Trophoblast cell (in vitro differentiated cells and primary cell): ENCODE measurements at regions not wholly inside any gene's neighbourhood (a gene's known extent, or its start where the extent isn't known, plus 50 kb on each side); places are given as distances from the start of the nearest gene placed in this dataset.

Source experiments
- DNase-seq, 2 donors: peaks; one replicate each; pipeline ENCODE4 v3.0.0-alpha.2; 2016
- H2AFZ ChIP-seq: 2 replicates; pipeline ENCODE4 v1.6.1; 2013; ENCODE audit warnings: low read length, moderate library complexity, mild to moderate bottlenecking; ENCODE audit not compliant: insufficient read depth, poor library complexity
- H2AK5ac ChIP-seq: 2 replicates; pipeline ENCODE4 v1.6.1; 2013; ENCODE audit warnings: mild to moderate bottlenecking, low read length
- H2BK120ac ChIP-seq: 2 replicates; pipeline ENCODE4 v1.6.1; 2013; ENCODE audit warnings: low read length, mild to moderate bottlenecking, moderate library complexity; ENCODE audit not compliant: insufficient read depth, poor library complexity
- H2BK12ac ChIP-seq: 2 replicates; pipeline ENCODE4 v1.6.1; 2013; ENCODE audit warnings: mild to moderate bottlenecking, low read length, moderate library complexity
- H2BK5ac ChIP-seq: 2 replicates; pipeline ENCODE4 v1.6.1; 2013; ENCODE audit warnings: low read length, low read depth, moderate library complexity, mild to moderate bottlenecking; ENCODE audit not compliant: poor library complexity
- H3K14ac ChIP-seq: 2 replicates; pipeline ENCODE4 v1.6.1; 2013; ENCODE audit warnings: mild to moderate bottlenecking, low read length
- H3K18ac ChIP-seq: 2 replicates; pipeline ENCODE4 v1.6.1; 2013; ENCODE audit warnings: mild to moderate bottlenecking, low read length
- H3K23ac ChIP-seq: 2 replicates; pipeline ENCODE4 v1.6.1; 2013; ENCODE audit warnings: low read length
- H3K27ac ChIP-seq: 2 replicates; pipeline ENCODE4 v1.5.1; 2013; ENCODE audit warnings: low read depth, mild to moderate bottlenecking, inconsistent platforms, low read length, moderate library complexity
- H3K27me3 ChIP-seq: 2 replicates; pipeline ENCODE4 v1.6.1; 2013; ENCODE audit warnings: inconsistent platforms, mild to moderate bottlenecking, low read length, moderate library complexity; ENCODE audit not compliant: insufficient read depth
- H3K36me3 ChIP-seq, 2 experiments: 1 replicate in 1 of 2; 2 replicates in 1 of 2; pipeline ENCODE4 v1.6.1; 2013; ENCODE audit warnings: low read length in 2 of 2, mild to moderate bottlenecking in 2 of 2, moderate library complexity in 1 of 2; ENCODE audit not compliant: insufficient read depth in 2 of 2, control insufficient read depth in 1 of 2
- H3K4ac ChIP-seq: 2 replicates; pipeline ENCODE4 v1.6.1; 2013; ENCODE audit warnings: low read depth, mild to moderate bottlenecking, low read length, moderate library complexity
- H3K4me1 ChIP-seq, 2 experiments: 1 replicate in 1 of 2; 2 replicates in 1 of 2; pipeline ENCODE4 v1.6.1; 2013; ENCODE audit warnings: low read length in 2 of 2, mild to moderate bottlenecking in 2 of 2, moderate library complexity in 1 of 2; ENCODE audit not compliant: insufficient read depth in 2 of 2, control insufficient read depth in 1 of 2
- H3K4me2 ChIP-seq: 2 replicates; pipeline ENCODE4 v1.6.1; 2013; ENCODE audit warnings: inconsistent platforms, mild to moderate bottlenecking, low read length, moderate library complexity
- H3K4me3 ChIP-seq: 2 replicates; pipeline ENCODE4 v1.5.1; 2013; ENCODE audit warnings: mild to moderate bottlenecking, low read depth, low read length, inconsistent platforms
- H3K79me1 ChIP-seq: one replicate; pipeline ENCODE4 v1.6.1; 2013; ENCODE audit warnings: low read length
- H3K79me2 ChIP-seq: 2 replicates; pipeline ENCODE4 v1.6.1; 2013; ENCODE audit warnings: low read length, mild to moderate bottlenecking; ENCODE audit not compliant: control insufficient read depth, insufficient read depth, poor library complexity
- H3K9ac ChIP-seq: 2 replicates; pipeline ENCODE4 v1.6.1; 2013; ENCODE audit warnings: mild to moderate bottlenecking, low read length
- H3K9me3 ChIP-seq: 2 replicates; pipeline ENCODE4 v1.6.1; 2013; ENCODE audit warnings: low read depth, mild to moderate bottlenecking, control low read depth, inconsistent platforms, low read length; ENCODE audit not compliant: insufficient read depth
- H4K12ac ChIP-seq: 2 replicates; pipeline ENCODE4 v1.6.1; 2013; ENCODE audit warnings: low read depth, mild to moderate bottlenecking, low read length, moderate library complexity
- H4K8ac ChIP-seq: 2 replicates; pipeline ENCODE4 v1.6.1; 2013; ENCODE audit warnings: low read depth, mild to moderate bottlenecking, low read length, moderate library complexity
- H4K91ac ChIP-seq: one replicate; pipeline ENCODE4 v1.6.1; 2013; ENCODE audit warnings: low read depth, mild to moderate bottlenecking, low read length, moderate library complexity
- WGBS: extraction: QIAGEN DNeasy Blood & Tissue Kit; methylation state at CpG from one replicate; pipeline ENCODE4 v1.1.7; 2013; ENCODE audit warnings: missing lambda C conversion rate; ENCODE audit not compliant: insufficient read length, insufficient coverage; ENCODE audit errors: extremely low coverage; 5-methylcytosine and 5-hydroxymethylcytosine counted together

GRCh38 chr12:31801872-31802271, 73.1 kb upstream of the AMN1 start:
- Histone ChIP-seq H2AK5ac (no peak overlapping the region), H4K12ac (no peak overlapping the region), H2AFZ (no peak overlapping the region), H3K18ac (no peak overlapping the region), H3K27ac (no peak overlapping the region), H3K4me3 (no peak overlapping the region), H4K8ac (no peak overlapping the region), H2BK120ac (no peak overlapping the region), H4K91ac (no peak overlapping the region), H3K9ac (no peak overlapping the region), H3K14ac (no peak overlapping the region), H2BK5ac (no peak overlapping the region), H3K9me3 (no peaks in the 10 kb centered on the region), H3K4me1 (no peaks in the 10 kb centered on the region), H3K23ac (no peak overlapping the region), H3K79me2 (no peaks in the 10 kb centered on the region), H3K79me1 (no peaks in the 10 kb centered on the region), H2BK12ac (no peak overlapping the region), H3K27me3 (no peaks in the 10 kb centered on the region), H3K4ac (no peak overlapping the region), H3K4me2 (no peak overlapping the region), H3K36me3 (no peaks in the 10 kb centered on the region)
- WGBS, result no CpG with 5 or more reads among the region's 4 CpGs
- no peak for DNase-seq

- no peak overlapping the region for H3K18ac ChIP-seq
- no peaks in the 10 kb centered on the region for H3K9me3 ChIP-seq
- H4K91ac ChIP-seq, result no peak overlapping the region
- H3K23ac ChIP-seq, result no peak overlapping the region
- H3K79me2 ChIP-seq, result no peaks in the 10 kb centered on the region
- H3K9ac ChIP-seq, result no peak overlapping the region
- no peak overlapping the region for H4K8ac ChIP-seq
- peaks cover 0 to 4% of the 10 kb centered on the region in 2 experiments for H3K4me1 ChIP-seq
- H2BK5ac ChIP-seq, result no peak overlapping the region
- no peaks in the 10 kb centered on the region for H3K27me3 ChIP-seq
- H3K4ac ChIP-seq, result no peak overlapping the region
- no peak overlapping the region for H4K12ac ChIP-seq
- no peaks in the 10 kb centered on the region for H3K79me1 ChIP-seq
- no peak for DNase-seq
- H3K4me3 ChIP-seq, result no peak overlapping the region
- no peak overlapping the region for H3K14ac ChIP-seq
- WGBS, result no CpG with 5 or more reads among the region's 13 CpGs
- no peak overlapping the region for H3K27ac ChIP-seq
- no peak overlapping the region for H2AK5ac ChIP-seq
- no peak overlapping the region for H2AFZ ChIP-seq
- H3K4me2 ChIP-seq, result no peak overlapping the region
- H2BK120ac ChIP-seq, result no peak overlapping the region
- H3K36me3 ChIP-seq, result no peaks in the 10 kb centered on the region
- H2BK12ac ChIP-seq, result no peak overlapping the region
These were observed 68.5 kb upstream of the AMN1 start for GRCh38 chr12:31797230-31797872.

GRCh38 chr12:31796270-31796951, 67.6 kb upstream of the AMN1 start:
- no CpG with 5 or more reads among the region's 11 CpGs for WGBS
- Histone ChIP-seq H3K27ac (no peak overlapping the region), H3K18ac (no peak overlapping the region), H3K9me3 (no peaks in the 10 kb centered on the region), H2BK5ac (no peak overlapping the region), H3K9ac (no peak overlapping the region), H4K8ac (no peak overlapping the region), H3K79me2 (no peaks in the 10 kb centered on the region), H3K36me3 (no peaks in the 10 kb centered on the region), H3K79me1 (no peaks in the 10 kb centered on the region), H3K14ac (no peak overlapping the region), H4K12ac (no peak overlapping the region), H2AK5ac (peak overlapping the region; percentile 24), H4K91ac (no peak overlapping the region), H3K4ac (no peak overlapping the region), H2BK120ac (no peak overlapping the region), H3K4me3 (no peak overlapping the region), H3K4me2 (no peak overlapping the region), H3K23ac (no peak overlapping the region), H3K4me1 (peaks cover 0 to 4% of the 10 kb centered on the region in 2 experiments), H3K27me3 (no peaks in the 10 kb centered on the region), H2AFZ (no peak overlapping the region), H2BK12ac (no peak overlapping the region)
- DNase-seq, result no peak

DNA sequence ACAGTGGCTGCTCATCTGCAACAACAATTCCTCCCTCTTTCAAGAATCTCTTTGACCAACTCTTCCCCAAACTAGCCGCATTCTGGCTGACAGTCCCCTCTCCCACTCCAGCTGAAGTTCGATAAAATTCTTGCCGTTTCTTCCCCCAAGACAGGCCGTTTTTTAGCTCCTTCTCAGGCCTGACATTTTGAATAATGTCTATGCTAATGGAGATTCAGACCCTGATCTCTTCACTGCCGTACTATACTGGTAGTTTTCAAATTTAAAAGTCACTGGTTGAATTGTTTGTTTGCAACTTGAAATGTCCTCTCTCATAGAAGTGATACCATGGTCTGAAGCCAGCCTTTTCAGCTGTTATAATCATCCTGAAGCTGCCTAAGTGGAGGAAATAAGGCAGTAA, 65.9 kb upstream of the AMN1 start:
- no CpG with 5 or more reads among the region's 5 CpGs for WGBS
- no peak for DNase-seq
- no peaks in the 10 kb centered on the region for H3K9me3 ChIP-seq

More for the DNA sequence above, 65.9 kb upstream of the AMN1 start:
- Histone ChIP-seq H3K23ac (no peak overlapping the region), H2AK5ac (no peak overlapping the region), H2BK120ac (no peak overlapping the region), H3K36me3 (no peaks in the 10 kb centered on the region), H3K14ac (no peak overlapping the region), H2BK5ac (no peak overlapping the region), H3K79me2 (no peaks in the 10 kb centered on the region), H3K4me2 (no peak overlapping the region), H2AFZ (no peak overlapping the region), H3K4ac (no peak overlapping the region), H3K79me1 (no peaks in the 10 kb centered on the region), H4K8ac (no peak overlapping the region), H2BK12ac (no peak overlapping the region), H4K91ac (no peak overlapping the region), H3K4me3 (no peak overlapping the region), H3K27me3 (no peaks in the 10 kb centered on the region), H3K18ac (no peak overlapping the region), H4K12ac (no peak overlapping the region), H3K9ac (no peak overlapping the region), H3K27ac (no peak overlapping the region), H3K4me1 (peaks cover 0 to 4% of the 10 kb centered on the region in 2 experiments)
